Fibroblast of skin of back (primary cell): ENCODE measurements at regions not wholly inside any gene's neighbourhood (a gene's known extent, or its start where the extent isn't known, plus 50 kb on each side); places are given as distances from the start of the nearest gene placed in this dataset.
"Not testable (repeated sequence)": the region's sequence is repeated elsewhere in the genome, so short reads cannot be mapped to it uniquely, and the experiment has no call there.

ENCODE experiments used
- DNase-seq: peaks from one replicate; pipeline ENCODE4 v3.0.0-alpha.2; 2013

- DNase-seq = peak; percentile 66
Observed at GRCh38 chr14:56422703-56423213, 156.8 kb upstream of the TMEM260 start.

GRCh38 chr14:56423544-56423943 is 156.1 kb upstream of the TMEM260 start:
- DNase-seq = peak; percentile 45

GRCh38 chr14:56431013-56431412 is 148.6 kb upstream of the TMEM260 start:
- no peak for DNase-seq

GRCh38 chr14:56449670-56450213 is 129.9 kb upstream of the TMEM260 start:
- no peak for DNase-seq

- no peak for DNase-seq
Observed at GRCh38 chr14:56452940-56453339, 126.7 kb upstream of the TMEM260 start.

GRCh38 chr14:56454680-56455079 is 124.9 kb upstream of the TMEM260 start:
- not testable (repeated sequence) for DNase-seq

- no peak for DNase-seq
Observed at GRCh38 chr14:56460469-56460868, 119.1 kb upstream of the TMEM260 start.

GRCh38 chr14:56461276-56462275 is 118.0 kb upstream of the TMEM260 start:
- DNase-seq = no peak

- no peak for DNase-seq
Observed at GRCh38 chr14:56463271-56463890, 116.2 kb upstream of the TMEM260 start.

GRCh38 chr14:56471056-56471455 is 108.5 kb upstream of the TMEM260 start:
- DNase-seq = no peak

GRCh38 chr14:56474419-56475022 is 105.1 kb upstream of the TMEM260 start:
- DNase-seq = peak; percentile 48

- DNase-seq = peak; percentile 18
Observed at GRCh38 chr14:56482310-56482911, 97.2 kb upstream of the TMEM260 start.

GRCh38 chr14:56487090-56487667 is 92.4 kb upstream of the TMEM260 start:
- DNase-seq = peak; percentile 26

- DNase-seq = peak; percentile 36
Observed at GRCh38 chr14:56487761-56488160, 91.8 kb upstream of the TMEM260 start.

GRCh38 chr14:56488306-56488705 is 91.3 kb upstream of the TMEM260 start:
- no peak for DNase-seq

GRCh38 chr14:56490379-56490778 is 89.2 kb upstream of the TMEM260 start:
- peak; percentile 35 for DNase-seq

- DNase-seq = peak; percentile 62
Observed at GRCh38 chr14:56491299-56492285, 88.0 kb upstream of the TMEM260 start.

GRCh38 chr14:56494167-56494566 is 85.4 kb upstream of the TMEM260 start:
- no peak for DNase-seq

- DNase-seq = no peak
Observed at GRCh38 chr14:56498112-56498511, 81.5 kb upstream of the TMEM260 start.

GRCh38 chr14:56501909-56502530 is 77.6 kb upstream of the TMEM260 start:
- DNase-seq = no peak
